ENCODE measurements at regions not wholly inside any gene's neighbourhood (a gene's known extent, or its start where the extent isn't known, plus 50 kb on each side); places are given as distances from the start of the nearest gene placed in this dataset.

DNA sequence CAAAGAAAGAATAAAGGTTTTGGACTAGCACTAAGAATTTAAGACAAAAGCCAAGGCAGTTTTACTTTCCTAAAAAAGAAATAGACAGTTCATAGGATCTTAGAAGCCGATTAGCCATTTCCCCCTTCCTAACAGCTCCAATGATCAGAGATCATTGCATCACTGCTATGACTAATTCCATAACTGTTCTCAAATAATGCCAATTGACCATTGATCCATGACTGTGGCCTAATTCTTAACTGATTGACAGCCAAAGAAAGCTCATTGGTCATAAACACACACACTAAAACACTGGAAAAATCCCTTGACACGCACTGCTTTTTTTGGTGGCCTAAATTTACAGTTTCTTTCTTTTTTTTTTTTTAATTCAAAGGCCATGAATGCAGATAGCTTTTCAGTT, 345.0 kb upstream of the ACVR2A start:
- DNase-seq, result no peak

DNA sequence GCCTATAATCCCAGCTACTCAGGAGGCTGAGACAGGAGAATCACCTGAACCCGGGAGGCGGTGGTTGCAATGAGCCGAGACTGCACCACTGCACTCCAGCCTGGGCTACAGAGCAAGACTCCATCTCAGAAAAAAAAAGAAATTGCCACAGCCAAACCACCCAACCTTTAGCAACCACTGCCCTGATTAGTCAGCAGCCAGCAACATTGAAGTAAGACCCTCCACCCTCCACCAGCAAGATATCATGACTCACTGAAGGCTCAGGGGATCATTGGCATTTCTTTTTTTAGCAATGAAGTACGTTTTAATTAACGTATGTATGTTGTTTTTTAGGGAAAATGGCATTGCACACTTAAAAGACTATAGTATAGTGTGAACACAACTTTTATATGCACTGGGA, 349.1 kb upstream of the ACVR2A start:
- DNase-seq, result no peak

DNA sequence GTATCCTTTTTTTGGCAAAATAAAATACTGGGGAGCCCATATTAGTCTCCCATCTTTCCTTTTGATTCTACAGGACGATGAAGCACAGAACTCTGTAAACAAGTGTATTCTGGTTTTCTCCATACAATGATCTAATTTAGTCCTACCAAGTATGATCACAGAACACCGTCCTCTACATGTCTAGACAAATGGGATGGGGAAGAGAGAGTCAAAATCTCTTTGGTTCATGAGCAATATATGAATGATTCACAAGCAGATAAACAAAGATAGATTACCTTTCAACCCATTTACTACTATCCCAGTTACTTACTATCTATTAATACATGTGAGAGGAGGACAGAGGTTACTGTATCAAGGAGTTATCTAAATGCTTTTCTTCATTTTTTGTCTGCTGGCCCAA, 352.4 kb upstream of the ACVR2A start:
- DNase-seq, result no peak

DNA sequence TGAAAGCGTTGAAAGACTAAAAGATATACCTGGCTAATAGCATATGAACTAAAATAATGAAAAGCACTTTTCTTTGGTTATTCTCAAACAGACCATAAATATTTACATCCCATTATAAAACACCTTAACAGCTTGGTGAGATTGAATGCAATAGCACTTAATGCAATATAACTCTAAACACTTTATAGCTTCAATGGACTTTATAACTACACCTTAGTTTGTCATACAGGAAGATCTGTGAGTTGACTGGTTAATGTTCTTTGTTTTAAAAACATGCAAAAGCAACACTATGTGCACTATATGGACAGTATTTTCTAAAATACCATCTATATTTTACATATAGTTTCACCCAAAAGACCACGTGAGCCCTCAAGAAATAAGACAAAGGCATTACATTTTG, 353.3 kb upstream of the ACVR2A start:
- no peak for DNase-seq

DNA sequence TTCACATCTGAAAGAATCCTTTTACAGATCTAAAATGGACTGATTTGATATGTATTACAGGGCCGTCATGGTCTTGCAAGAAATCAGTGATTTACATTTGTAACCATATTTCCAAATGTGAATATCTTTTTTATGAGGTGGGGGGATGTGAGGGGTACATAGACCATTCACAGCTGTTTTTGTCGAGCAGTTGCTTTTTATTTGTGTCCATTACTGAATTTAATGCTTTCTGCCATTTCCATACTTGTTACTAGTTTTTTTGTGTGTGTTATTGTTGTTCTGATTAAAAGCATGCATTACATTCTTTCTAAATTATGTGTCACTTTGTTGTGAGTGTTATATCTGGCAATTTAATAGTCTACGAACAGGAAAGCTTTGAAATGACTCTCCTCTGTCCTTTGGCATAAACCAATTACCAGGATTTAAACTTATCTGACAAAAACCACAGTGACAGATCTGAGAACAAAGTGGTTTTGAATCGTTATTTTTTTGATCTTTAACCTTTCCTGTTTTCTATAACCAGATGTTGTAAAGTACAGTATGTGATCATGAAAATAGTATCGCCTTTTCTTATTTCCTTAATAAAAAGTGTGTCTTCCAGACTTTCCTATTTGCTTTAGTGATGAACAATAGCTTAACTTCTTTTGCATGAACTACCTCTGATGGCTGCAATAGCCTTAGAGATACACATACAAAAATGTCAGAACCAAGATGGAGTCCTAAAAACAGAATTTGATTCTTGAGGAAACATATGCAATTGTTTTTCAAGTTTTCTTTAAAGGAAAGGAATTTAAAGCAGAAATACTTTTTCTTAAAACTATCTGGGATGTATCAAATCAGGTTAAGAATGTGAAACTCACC, 354.2 kb upstream of the ACVR2A start:
- peak in 1 of 5 experiments; percentile 93 for DNase-seq

DNA sequence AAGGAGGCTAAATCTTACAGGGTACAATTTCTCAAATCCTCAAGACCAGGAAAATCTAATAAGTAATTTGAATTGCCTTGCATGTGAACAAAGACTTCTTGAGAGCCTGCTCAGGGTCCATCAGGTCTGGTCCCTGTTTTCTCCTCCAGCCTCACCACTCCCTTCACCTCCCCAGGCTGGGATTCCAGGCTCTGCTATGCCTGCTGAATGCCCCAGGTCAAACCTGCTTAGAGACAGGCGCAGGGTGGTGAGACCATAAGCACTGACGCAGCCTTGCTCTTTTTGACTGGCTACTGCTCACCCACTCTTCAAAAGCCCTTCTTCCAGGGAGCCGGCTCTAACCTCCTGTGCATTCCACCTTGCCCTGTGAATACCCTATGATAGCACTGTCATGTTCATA, 356.4 kb upstream of the ACVR2A start:
- no peak for DNase-seq

DNA sequence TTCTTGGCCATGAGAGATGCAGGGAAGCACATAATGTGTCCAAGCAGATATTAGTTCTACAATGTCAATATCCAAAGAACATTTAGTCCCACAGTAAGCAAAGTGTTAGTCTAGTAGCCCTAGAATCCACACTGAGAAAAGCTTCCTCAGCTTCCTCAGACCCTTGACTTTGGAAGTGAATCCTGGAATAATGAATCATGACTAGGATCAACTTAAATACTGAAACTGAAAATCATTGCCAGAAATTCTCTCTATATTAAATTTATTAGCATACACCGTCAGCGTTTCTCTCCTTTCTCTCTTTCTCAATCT, 356.9 kb upstream of the ACVR2A start:
- no peak for DNase-seq

DNA sequence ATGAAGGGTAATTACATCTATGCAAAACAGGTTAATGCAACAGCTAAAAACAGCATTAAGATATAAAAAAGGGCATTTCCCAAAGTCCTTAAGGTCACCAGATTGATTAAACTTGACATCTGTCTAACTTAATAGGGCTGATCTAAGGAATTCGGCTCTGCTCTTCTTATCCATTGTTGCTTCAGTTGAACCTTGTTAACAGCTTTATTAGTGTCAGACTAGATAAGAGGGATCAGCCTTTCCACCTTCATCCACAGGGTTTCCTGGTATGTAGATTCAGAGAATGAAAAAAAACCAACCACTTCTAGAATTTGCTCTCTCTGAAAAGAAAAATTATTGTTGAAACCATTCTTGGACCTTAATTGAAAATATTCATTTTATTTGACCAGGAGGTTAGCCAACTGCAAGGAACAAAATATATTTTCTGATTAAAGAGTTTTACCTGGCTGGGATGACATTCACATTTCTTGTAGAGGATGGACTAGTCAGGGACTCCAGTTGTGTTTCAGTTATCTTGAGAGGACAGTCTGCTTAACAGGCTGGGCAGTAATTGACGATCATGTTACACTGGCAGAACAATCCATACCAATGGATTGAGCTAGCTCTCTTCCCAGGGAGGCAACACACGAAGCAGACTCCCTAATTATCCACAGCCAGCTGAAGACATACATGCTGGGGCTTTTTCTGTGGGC, 357.4 kb upstream of the ACVR2A start:
- no peak for DNase-seq

DNA sequence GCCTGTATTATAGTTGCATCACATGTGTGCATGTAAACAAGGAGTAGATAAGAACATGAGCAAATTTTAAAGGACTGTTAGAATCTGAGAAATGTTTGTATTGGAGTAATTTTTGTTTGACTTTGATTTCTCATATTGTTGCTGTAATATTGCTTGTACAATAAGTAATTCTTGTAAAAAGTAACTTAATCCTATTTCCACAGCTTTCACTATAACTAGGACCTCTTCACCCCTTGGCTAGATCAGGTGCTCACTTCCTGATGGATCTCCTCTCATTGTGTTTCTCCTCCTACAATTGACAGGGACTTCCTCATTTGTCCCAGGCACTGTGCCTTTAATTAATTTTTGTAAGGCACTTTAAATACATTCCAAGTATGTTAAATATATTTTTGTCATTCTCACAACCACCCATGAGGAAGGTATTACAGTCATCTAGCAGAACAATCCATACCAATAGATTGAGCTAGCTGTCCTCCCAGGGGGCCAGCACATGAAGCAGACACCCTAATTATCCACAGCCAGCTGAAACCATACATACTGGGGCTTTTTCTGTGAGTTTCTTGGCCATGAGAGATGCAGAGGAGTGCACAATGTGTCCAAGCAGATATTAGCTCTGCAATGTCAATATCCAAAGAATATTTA, 359.5 kb upstream of the ACVR2A start:
- no peak for DNase-seq

DNA sequence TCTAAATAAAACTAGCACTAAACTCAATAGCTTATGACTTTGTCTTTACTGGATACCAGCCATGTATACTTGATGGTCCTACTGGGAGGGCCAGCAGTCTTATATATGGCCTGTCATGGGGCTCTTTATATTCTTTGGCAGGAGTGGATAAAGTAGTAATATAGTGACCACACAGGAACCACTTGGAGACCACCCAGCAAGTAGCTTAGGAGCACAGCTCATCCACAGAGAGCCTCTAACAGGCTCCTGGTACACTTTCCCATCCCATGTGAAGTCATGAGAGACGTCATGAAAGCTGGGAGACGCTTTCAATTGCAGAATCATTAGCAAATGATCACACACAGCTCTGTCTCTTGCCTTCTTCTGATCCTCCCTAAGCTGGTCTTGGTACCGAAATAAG, 360.9 kb upstream of the ACVR2A start:
- no peak for DNase-seq

DNA sequence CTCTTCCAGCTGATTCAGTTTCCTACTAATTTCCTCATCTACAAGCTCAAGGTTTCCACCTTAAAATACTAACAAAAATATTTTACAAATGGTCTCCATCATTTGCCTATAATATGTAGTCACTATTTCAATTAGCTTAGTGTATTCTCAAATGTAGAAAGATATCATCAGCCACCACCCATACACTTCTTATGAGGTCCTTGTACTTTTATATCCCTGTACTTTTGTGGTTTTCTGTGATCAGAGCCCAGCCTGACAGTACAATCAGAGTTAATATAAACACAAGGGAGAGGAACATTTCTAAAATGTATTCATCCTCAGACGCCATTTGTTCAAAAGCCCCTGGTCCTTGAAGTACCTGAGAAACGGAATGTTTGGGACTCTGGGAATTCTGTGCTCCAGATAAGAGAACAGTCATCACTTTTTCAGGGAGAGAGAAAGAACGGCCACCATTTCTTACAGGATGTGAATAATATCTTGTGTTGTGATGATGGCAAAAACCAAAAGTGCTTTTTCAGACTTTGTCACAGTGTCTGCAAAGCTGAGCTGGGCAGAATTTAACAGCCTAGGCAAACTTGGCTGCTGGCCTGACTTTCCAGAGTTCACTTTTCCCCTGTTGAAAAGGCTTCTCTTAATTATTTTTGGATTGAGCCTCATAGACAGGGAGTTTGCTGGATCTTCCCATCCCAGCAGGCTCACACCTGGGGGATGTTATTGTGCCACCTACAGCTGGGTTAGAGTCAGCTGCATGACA, 361.7 kb upstream of the ACVR2A start:
- DNase-seq, result peak in 1 of 5 experiments; percentile 23

DNA sequence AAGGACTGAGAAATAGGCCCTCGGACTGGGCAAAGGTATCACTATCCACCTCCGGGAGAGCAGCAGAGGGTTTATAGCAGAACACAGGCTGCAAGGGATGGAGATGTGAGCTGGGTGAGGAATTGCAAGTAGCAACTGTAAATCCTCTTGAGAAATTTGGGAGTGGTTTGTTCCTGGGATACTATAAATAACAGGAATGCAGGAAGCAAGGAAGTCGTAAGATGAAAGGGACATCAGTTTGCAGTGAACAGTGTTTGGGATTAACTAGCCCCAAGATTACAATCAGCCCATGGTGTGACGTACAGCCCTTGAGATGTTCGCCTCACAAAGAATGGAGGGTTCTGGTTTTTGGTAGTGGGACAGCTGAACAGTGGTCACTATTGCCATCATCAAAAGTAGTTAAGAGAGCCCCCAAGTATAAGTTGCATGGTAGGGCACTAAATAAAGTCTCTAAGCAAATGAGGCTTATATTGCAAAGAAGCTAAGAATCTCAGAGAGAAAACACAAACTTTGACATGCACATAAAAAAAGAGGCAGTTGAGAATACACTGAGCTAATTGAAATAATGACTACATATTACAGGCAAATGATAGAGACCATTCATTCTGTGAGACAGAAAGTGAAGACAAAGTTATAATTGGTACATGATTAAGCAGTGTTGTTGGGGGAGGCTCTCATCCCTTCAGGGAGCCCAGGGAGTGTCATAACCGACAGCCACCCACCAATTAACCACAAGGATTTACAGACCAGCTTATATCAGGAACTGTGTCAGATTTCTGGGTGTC, 362.5 kb upstream of the ACVR2A start:
- DNase-seq, result no peak

DNA sequence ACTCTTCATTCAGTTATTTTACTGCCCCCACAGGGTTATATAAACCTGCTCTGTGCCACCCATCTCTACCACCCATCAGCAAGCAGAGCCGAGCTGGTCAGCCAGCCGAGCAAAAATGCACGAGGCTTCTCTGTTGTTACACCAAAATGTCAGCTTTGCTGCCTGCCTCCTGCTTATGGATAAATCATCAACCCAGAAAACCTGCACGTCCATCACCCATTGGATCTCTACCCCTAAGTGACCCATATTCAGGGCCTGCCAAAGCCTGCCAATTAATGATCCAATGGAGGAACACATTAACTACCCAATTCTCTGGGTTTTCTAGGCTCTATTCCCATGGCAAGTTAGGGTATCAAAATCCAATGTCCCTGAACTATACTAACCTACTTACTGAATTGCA, 365.5 kb upstream of the ACVR2A start:
- no peak for DNase-seq

DNA sequence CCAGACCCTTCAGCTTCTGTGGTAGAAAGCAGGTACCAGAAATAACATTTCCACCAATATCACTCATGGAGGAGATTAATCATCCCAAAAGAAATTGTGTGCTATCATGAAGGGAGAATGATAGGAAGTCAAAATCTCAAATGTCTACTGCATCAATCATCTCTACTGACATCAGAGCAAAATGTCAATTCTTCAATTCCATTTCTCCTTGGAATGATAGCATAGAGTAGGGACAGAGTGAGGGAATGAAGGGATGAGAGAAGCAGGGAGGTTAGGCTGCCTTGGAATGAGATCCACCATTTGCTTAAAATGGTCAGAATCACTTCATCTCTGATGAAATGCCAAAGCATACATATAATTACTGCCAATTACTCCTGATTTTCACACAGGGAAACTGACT, 371.8 kb upstream of the ACVR2A start:
- no peak for DNase-seq

DNA sequence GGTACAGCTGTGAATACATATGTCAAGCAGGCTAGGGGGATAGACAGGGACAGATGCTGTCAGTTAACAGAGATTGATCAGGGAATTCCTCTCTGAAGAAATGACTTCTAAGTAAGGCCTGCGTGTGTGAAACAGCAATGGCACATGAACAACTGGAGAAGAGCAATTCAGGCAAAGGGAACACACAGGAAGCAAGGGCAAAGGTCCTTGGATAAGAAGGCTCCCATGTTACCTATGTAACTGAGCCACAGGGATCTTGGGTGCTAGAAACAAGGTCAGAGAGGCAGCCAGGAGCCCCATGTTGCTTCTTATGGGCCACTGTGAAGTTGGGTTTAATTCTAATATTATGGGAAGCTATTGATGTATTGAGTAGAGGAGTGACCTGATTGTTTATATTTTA, 373.7 kb upstream of the ACVR2A start:
- no peak for DNase-seq

DNA sequence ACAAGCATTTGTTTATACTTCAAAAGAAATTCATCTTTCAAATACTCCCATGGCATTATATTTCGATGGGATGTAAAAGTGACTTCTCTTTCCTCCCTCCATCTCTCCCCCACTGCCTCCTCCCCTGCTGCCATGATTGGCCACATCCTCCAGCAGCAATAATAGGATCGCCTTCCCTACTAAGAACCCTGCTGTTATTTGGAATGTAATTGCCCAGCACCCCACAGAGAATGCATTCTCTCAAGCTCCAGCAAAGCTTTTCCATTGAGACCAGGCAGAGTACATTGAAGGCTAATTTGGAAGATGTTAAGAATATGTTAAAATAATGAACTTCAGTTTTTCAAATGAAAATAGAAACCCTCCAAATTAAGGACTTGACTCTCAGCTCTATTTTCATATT, 375.4 kb upstream of the ACVR2A start:
- DNase-seq, result no peak

DNA sequence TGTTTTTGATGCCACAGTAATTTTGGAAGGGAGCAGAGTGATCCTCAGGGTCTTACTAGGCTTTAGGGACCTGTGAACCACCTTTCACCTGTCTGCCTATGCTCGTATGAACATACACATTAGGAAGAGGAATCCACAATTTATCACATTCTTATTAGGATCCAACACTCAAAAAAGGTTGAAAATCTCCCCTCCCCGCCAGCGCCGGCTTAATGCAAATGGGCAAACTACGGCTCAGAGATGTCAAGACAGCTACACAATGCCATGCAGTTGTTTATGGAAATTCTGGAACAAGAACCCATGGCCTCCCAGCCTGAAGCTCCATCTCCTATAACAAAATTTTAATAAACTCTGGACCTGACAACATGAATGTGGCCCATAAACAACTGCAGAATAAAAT, 375.9 kb upstream of the ACVR2A start:
- no peak for DNase-seq

DNA sequence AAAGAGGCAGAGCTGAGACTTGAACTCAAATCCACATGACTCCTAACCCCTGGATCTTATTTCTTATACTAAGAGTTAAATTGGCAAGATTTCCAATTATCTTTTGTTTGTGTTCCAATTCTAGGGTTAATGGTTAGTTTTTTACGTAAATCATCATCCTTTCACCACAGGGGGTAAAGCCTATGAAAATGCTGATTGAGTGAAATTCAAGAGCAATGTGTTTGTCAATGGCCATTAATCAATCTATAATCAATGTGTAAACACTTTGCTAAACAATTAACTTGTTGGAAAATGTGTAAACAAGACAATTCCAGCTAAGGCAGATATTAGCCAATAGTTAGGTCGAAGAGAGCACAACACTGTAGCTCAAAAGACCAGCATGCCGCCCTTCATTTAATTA, 376.5 kb upstream of the ACVR2A start:
- no peak for DNase-seq

DNA sequence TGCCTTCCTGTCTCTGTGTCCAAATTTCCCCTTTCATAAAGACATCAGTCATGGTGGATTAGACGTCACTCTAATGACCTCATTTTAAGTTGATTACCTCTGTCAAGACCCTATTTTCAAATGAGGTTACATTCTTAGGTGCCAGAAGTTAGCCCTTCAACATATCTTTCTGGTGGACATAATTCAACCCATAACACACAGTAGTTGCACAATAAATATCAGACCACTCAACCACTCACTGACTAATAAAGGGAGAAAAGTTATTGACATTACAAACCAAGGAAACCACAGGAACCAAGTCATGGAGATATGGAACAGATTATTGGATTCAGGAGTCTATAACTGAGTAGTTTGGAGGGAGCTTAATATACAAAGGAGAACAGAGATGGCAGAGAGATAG, 377.4 kb upstream of the ACVR2A start:
- DNase-seq, result no peak

DNA sequence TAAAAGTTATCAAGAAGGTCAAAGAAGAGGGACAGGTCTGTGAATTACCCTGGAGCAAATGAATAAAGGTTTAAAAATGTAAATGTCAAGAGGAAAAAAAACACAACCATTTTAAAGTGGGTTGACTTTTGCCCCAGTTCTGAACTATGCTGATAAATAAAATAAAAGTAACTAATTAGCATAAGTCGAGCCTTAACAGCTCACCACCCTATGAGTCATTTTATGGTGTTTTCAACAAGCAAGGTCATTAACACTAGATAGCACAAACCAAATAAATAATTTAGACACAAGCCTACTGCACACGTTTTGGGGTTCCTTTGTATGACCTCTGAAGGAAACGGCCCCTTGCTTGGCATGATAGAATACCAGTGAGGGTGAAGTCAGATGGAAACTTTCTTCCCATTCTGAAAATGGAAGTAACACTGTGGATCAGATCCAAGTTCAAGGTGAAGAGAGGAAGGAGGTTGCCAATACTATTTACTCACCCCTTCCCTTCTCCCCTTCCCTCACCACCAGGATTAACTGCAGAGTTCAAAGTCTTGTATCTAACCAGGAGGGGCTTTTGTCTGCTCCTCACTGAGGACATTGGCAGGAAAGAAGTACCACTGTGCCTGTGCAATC, 380.0 kb upstream of the ACVR2A start:
- no peak for DNase-seq

DNA sequence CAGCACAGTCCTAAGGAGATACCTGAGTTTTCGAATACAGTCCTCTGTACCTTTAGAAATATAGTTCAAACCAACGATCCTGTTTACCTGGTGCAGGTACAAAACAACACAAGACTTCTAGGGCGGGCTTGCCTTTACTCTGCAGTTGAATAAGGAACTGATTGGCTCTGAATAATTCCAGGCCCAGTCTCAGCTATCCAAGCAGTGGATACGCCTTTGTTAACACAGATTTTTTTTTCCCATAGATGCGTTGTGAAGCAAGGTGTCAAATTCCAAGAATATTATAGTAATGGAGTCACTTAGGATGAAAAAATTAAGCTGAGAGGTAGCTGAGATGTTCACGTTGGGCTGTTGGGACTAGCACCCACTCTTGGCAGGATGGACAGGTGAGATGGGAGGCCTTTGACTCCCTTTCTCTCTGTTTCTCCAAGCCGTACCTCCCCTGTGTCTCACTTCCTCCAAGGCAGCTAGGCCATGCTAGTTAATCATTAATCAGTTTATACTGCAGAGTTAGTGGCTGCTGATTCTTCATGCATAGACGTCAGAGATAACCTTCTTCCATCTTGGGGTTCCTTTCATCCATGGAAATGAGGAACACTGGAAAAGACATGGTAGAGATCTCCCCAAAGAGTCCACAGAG, 380.8 kb upstream of the ACVR2A start:
- no peak for DNase-seq

DNA sequence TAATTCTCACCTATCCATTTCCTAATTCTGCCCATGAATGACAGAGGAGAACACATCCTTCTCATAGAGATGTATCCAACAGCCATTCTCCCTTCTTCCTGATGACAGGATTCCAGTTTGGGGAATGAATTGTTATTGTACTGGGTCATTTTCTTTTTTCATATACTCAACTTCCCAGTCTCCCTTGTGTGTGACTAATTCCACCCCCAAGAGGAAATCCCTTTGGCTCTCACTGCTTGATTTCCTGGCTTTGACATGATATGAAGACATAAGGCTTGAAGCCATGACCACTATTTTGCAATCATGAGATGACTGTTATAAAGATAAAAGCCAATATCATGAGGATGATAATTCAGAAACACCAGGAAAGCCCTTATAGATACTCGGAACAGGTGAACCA, 384.7 kb upstream of the ACVR2A start:
- DNase-seq, result no peak

Measured in T-helper 2 cell (primary cell).